Breast epithelium (tissue), 4 donors: ENCODE measurements at regions not wholly inside any gene's neighbourhood (a gene's known extent, or its start where the extent isn't known, plus 50 kb on each side); places are given as distances from the start of the nearest gene placed in this dataset.

Experiments used
- DNase-seq, 2 donors: peaks; one replicate each; pipeline ENCODE4 v3.0.0-alpha.2; 2019; ENCODE audit warnings: low spot score in 2 of 2
- H3K27ac ChIP-seq, 2 donors: fragments of 200-600 bp; sonication (generic) in 1 of 2; one replicate each; pipeline ENCODE4 v1.5.1; 2016 to 2019; ENCODE audit warnings: mild to moderate bottlenecking in 1 of 2
- H3K27me3 ChIP-seq, 2 donors: fragments of 200-600 bp; sonication (generic) in 1 of 2; one replicate each; pipeline versions ENCODE4 v1.5.1 to v1.6.0; 2017 to 2019; ENCODE audit warnings: control low read depth in 1 of 2, mild to moderate bottlenecking in 1 of 2
- H3K36me3 ChIP-seq: fragments of 200-600 bp; one replicate; pipeline ENCODE4 v1.5.1; 2019
- H3K4me1 ChIP-seq, 2 donors: fragments of 200-600 bp; sonication (generic); one replicate each; pipeline ENCODE4 v1.5.1; 2016 to 2019; ENCODE audit warnings: control low read depth in 1 of 2
- H3K4me3 ChIP-seq, 3 donors: fragments of 200-600 bp; sonication (generic); 1 replicate in 2 of 3; 2 replicates in 1 of 3; pipeline ENCODE4 v1.5.1; 2016 to 2019; ENCODE audit warnings: mild to moderate bottlenecking in 3 of 3, moderate library complexity in 2 of 3
- H3K9me3 ChIP-seq, 2 donors: fragments of 200-600 bp; sonication (generic) in 1 of 2; one replicate each; pipeline ENCODE4 v1.5.1; 2016 to 2019; ENCODE audit warnings: control low read depth in 1 of 2
- CTCF ChIP-seq, 3 donors: fragments of 450-650 bp; IDR thresholded peaks; one replicate each; pipeline ENCODE4 v1.5.1; 2016 to 2017; ENCODE audit warnings: antibody characterized with exemption in 3 of 3, mild to moderate bottlenecking in 3 of 3, moderate library complexity in 3 of 3
- POLR2A ChIP-seq: fragments of 450-650 bp; IDR thresholded peaks from one replicate; pipeline ENCODE4 v1.6.1; 2016; ENCODE audit warnings: antibody characterized with exemption, mild to moderate bottlenecking, moderate library complexity
- POLR2AphosphoS5 ChIP-seq, 3 donors: sonication (generic); formaldehyde crosslinking; IDR thresholded peaks; one replicate each; pipeline ENCODE4 v1.6.1; 2017; ENCODE audit warnings: antibody characterized with exemption in 3 of 3
- intact Hi-C: fragments of 100-400 bp; cut with DNase I; formaldehyde crosslinking; loops from one replicate; pipeline ENCODE4 v1.15.1; 2023; ENCODE audit warnings: low total_unique reads

GRCh38 chr17:63304704-63305261, 141.3 kb downstream of the CYB561 start:
- TF ChIP-seq POLR2AphosphoS5 (IDR thresholded peaks at IDR 0.05) (no peak), CTCF (IDR thresholded peaks at IDR 0.05) (no peak), POLR2A (no peak)
- H3K4me1 ChIP-seq = no peaks in the 10 kb centered on the region
- H3K9me3 ChIP-seq = no peaks in the 10 kb centered on the region
- DNase-seq = no peak
- H3K27me3 ChIP-seq = no peaks in the 10 kb centered on the region
- intact Hi-C loops = no loop called here
- no peak overlapping the region for H3K4me3 ChIP-seq
- H3K27ac ChIP-seq = no peak overlapping the region
- no peaks in the 10 kb centered on the region for H3K36me3 ChIP-seq

GRCh38 chr17:63305857-63306256, 140.2 kb downstream of the CYB561 start:
- TF ChIP-seq CTCF (IDR thresholded peaks at IDR 0.05) (no peak), POLR2AphosphoS5 (IDR thresholded peaks at IDR 0.05) (no peak), POLR2A (no peak)
- Histone ChIP-seq H3K4me1 (no peaks in the 10 kb centered on the region), H3K27me3 (no peaks in the 10 kb centered on the region), H3K36me3 (no peaks in the 10 kb centered on the region), H3K4me3 (no peak overlapping the region), H3K9me3 (no peaks in the 10 kb centered on the region), H3K27ac (no peak overlapping the region)
- intact Hi-C loops = no loop called here
- DNase-seq = no peak

- no peaks in the 10 kb centered on the region for H3K36me3 ChIP-seq
- DNase-seq = no peak
- no peak overlapping the region for H3K27ac ChIP-seq
- H3K27me3 ChIP-seq = no peaks in the 10 kb centered on the region
- intact Hi-C loops = no loop called here
- H3K4me3 ChIP-seq = no peak overlapping the region
- no peak for TF ChIP-seq POLR2AphosphoS5 (IDR thresholded peaks at IDR 0.05)
- no peak for TF ChIP-seq POLR2A
- no peak for TF ChIP-seq CTCF (IDR thresholded peaks at IDR 0.05)
- H3K9me3 ChIP-seq = no peaks in the 10 kb centered on the region
- no peaks in the 10 kb centered on the region for H3K4me1 ChIP-seq
Measured at GRCh38 chr17:63306855-63307254, 139.3 kb downstream of the CYB561 start.

- Histone ChIP-seq H3K27me3 (no peaks in the 10 kb centered on the region), H3K4me3 (no peak overlapping the region), H3K4me1 (no peaks in the 10 kb centered on the region), H3K27ac (no peak overlapping the region), H3K36me3 (no peaks in the 10 kb centered on the region), H3K9me3 (no peaks in the 10 kb centered on the region)
- no peak for DNase-seq
- intact Hi-C loops = no loop called here
- TF ChIP-seq POLR2AphosphoS5 (IDR thresholded peaks at IDR 0.05) (no peak), CTCF (IDR thresholded peaks at IDR 0.05) (no peak), POLR2A (no peak)
Measured at GRCh38 chr17:63308272-63308671, 137.8 kb downstream of the CYB561 start.

- no peaks in the 10 kb centered on the region for H3K36me3 ChIP-seq
- no peak for DNase-seq
- no peaks in the 10 kb centered on the region for H3K9me3 ChIP-seq
- no peak overlapping the region for H3K27ac ChIP-seq
- H3K4me1 ChIP-seq = no peaks in the 10 kb centered on the region
- TF ChIP-seq POLR2AphosphoS5 (IDR thresholded peaks at IDR 0.05) (no peak), POLR2A (no peak), CTCF (IDR thresholded peaks at IDR 0.05) (no peak)
- intact Hi-C loops = no loop called here
- H3K27me3 ChIP-seq = no peaks in the 10 kb centered on the region
- H3K4me3 ChIP-seq = no peak overlapping the region
Measured at GRCh38 chr17:63309021-63309420, 137.1 kb downstream of the CYB561 start.
